ENCODE measurements at regions not wholly inside any gene's neighbourhood (a gene's known extent, or its start where the extent isn't known, plus 50 kb on each side); places are given as distances from the start of the nearest gene placed in this dataset.

DNA sequence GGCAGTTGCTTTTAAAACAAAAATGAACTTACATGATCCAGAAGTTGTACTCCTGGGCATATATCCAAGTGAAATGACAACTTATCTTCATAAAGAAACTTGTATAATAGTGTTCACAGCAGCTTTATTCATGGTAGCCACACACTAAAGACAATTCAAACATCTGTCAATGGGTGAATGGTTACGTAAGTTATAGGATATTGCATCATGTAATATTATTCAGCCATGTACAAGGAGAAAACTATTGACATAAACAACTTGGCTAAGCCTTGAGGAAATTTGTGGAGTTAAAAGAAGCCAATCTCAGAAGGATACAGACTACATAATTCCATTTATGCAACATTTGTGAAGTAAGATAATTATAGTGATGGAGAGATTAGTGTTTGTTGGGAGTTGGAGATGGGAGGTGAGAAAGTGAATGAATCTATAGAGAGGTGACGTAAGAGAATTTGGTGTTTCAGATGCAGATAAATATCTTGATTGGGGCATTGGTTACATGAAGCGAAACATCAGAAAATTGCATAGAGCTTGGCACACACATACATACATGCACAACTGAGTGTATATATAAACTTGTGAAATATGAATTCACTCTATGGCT lies 49.9 kb upstream of the GRIK1 start:
- Histone ChIP-seq H3K9ac (replicated peaks; ENCODE audit: extremely low read depth, insufficient read depth, low read length) (no peak overlapping the region), H3K4me3 (replicated peaks in 1 of 3; ENCODE audit: insufficient read depth in 1 of 3, low read depth in 1 of 3, low read length in 3 of 3) (no peak overlapping the region), H3K9me3 (replicated peaks; ENCODE audit: control insufficient read depth, insufficient read depth, low read length) (peaks cover 7% of the 10 kb centered on the region), H3K79me2 (ENCODE audit: control insufficient read depth, insufficient read depth, low read length) (no peaks in the 10 kb centered on the region), H3K4me1 (ENCODE audit: control insufficient read depth, extremely low read depth, insufficient read depth, low read length) (no peaks in the 10 kb centered on the region), H2AFZ (ENCODE audit: low read depth, low read length) (no peak overlapping the region), H4K20me1 (replicated peaks; ENCODE audit: control insufficient read depth, extremely low read depth, insufficient read depth, low read length) (no peaks in the 10 kb centered on the region), H3K9me1 (replicated peaks; ENCODE audit: control insufficient read depth, extremely low read depth, insufficient read depth, low read length) (no peaks in the 10 kb centered on the region), H3K27me3 (ENCODE audit: control insufficient read depth in 2 of 2, insufficient read depth in 2 of 2, low read length in 2 of 2) (no peaks in the 10 kb centered on the region), H3K4me2 (ENCODE audit: insufficient read depth, low read length) (no peak overlapping the region), H3K36me3 (ENCODE audit: control insufficient read depth in 2 of 2, extremely low read depth in 1 of 2, insufficient read depth in 2 of 2, low read length in 2 of 2) (no peaks in the 10 kb centered on the region), H3K27ac (ENCODE audit: insufficient read depth, low read depth, low read length) (no peak overlapping the region)
- intact Hi-C loops (cut with micrococcal nuclease) (no loop called here), dilution Hi-C loops (cut with MboI; ENCODE audit: extremely low pct_ligation_motif_present, low sequenced_read_pairs) (no loop called here)
- BruUV-seq (replicated peaks): no TSS peak
- CTCF ChIA-PET: no interaction called here
- no peak for FAIRE-seq
- POLR2A ChIA-PET: no interaction called here
- DNase-seq (ENCODE audit: low read depth, low spot score): no peak
- TF ChIP-seq, protein P1, sequence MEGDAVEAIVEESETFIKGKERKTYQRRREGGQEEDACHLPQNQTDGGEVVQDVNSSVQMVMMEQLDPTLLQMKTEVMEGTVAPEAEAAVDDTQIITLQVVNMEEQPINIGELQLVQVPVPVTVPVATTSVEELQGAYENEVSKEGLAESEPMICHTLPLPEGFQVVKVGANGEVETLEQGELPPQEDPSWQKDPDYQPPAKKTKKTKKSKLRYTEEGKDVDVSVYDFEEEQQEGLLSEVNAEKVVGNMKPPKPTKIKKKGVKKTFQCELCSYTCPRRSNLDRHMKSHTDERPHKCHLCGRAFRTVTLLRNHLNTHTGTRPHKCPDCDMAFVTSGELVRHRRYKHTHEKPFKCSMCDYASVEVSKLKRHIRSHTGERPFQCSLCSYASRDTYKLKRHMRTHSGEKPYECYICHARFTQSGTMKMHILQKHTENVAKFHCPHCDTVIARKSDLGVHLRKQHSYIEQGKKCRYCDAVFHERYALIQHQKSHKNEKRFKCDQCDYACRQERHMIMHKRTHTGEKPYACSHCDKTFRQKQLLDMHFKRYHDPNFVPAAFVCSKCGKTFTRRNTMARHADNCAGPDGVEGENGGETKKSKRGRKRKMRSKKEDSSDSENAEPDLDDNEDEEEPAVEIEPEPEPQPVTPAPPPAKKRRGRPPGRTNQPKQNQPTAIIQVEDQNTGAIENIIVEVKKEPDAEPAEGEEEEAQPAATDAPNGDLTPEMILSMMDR (IDR thresholded peaks at IDR 0.05; ENCODE audit: extremely low read depth in 1 of 2, insufficient read depth in 1 of 2, low read depth in 1 of 2, low read length in 2 of 2): no peak
- TF ChIP-seq MAX (IDR thresholded peaks at IDR 0.05; ENCODE audit: insufficient read depth, insufficient read length) (no peak), MYC (IDR thresholded peaks at IDR 0.05; ENCODE audit: low read depth, low read length) (no peak)
